ENCODE measurements at regions not wholly inside any gene's neighbourhood (a gene's known extent, or its start where the extent isn't known, plus 50 kb on each side); places are given as distances from the start of the nearest gene placed in this dataset.

- TF ChIP-seq CTCF (conservative IDR thresholded peaks at IDR 0.05; ENCODE audit: low read length), result no peak
- TF ChIP-seq EZH2phosphoT487 (IDR thresholded peaks at IDR 0.05; ENCODE audit: borderline replicate concordance), result no peak
Measured at GRCh38 chr1:30162565-30162964, 560.8 kb downstream of the MATN1 start.
